OCI-LY1 (cell line): ENCODE measurements at regions not wholly inside any gene's neighbourhood (a gene's known extent, or its start where the extent isn't known, plus 50 kb on each side); places are given as distances from the start of the nearest gene placed in this dataset.

Source experiments
- H2AFZ ChIP-seq: fragments of 200-600 bp; sonication (generic), shearing (Covaris generic); 2 replicates; pipeline ENCODE4 v1.6.0; 2014; ENCODE audit warnings: antibody characterized with exemption, mild to moderate bottlenecking, low read length
- H3F3A ChIP-seq: fragments of 200-600 bp; sonication (generic), shearing (Covaris generic); 2 replicates; pipeline ENCODE4 v1.6.0; 2014; ENCODE audit warnings: mild to moderate bottlenecking, antibody characterized with exemption, low read length, moderate library complexity; ENCODE audit not compliant: insufficient read depth
- H3K27ac ChIP-seq: fragments of 200-600 bp; sonication (generic); 2 replicates; pipeline ENCODE4 v1.5.1; 2014; ENCODE audit warnings: low read length, mixed run types, mild to moderate bottlenecking, low read depth; ENCODE audit not compliant: poor library complexity, severe bottlenecking
- H3K27me3 ChIP-seq: fragments of 200-600 bp; sonication (generic); 2 replicates; pipeline ENCODE4 v1.6.0; 2014; ENCODE audit warnings: antibody characterized with exemption, mild to moderate bottlenecking, low read length, moderate library complexity; ENCODE audit not compliant: insufficient read depth
- H3K36me3 ChIP-seq: fragments of 200-600 bp; sonication (generic); 2 replicates; pipeline ENCODE4 v1.6.1; 2014; ENCODE audit warnings: mild to moderate bottlenecking, antibody characterized with exemption, low read length, moderate library complexity, mixed read lengths; ENCODE audit not compliant: insufficient read depth
- H3K4me1 ChIP-seq: fragments of 200-600 bp; sonication (generic); 2 replicates; pipeline ENCODE4 v1.5.1; 2014; ENCODE audit warnings: mild to moderate bottlenecking, low read length, moderate library complexity; ENCODE audit not compliant: insufficient read depth, severe bottlenecking
- H3K4me2 ChIP-seq: fragments of 200-600 bp; sonication (generic), shearing (Covaris generic); 2 replicates; pipeline ENCODE4 v1.6.1; 2014; ENCODE audit warnings: low read length
- H3K4me3 ChIP-seq: fragments of 200-600 bp; sonication (generic); 2 replicates; pipeline ENCODE4 v1.5.1; 2014; ENCODE audit warnings: low read length, low read depth, mild to moderate bottlenecking, mixed read lengths; ENCODE audit not compliant: poor library complexity, severe bottlenecking
- H3K79me2 ChIP-seq: fragments of 200-600 bp; shearing (Covaris generic); 2 replicates; pipeline ENCODE4 v1.6.1; 2016; ENCODE audit warnings: mixed run types, low read length, mixed read lengths; ENCODE audit not compliant: insufficient read depth
- H3K9ac ChIP-seq: fragments of 200-600 bp; sonication (generic), shearing (Covaris generic); 2 replicates; pipeline ENCODE4 v1.6.1; 2014; ENCODE audit warnings: mild to moderate bottlenecking, low read length, mixed read lengths
- H3K9me2 ChIP-seq: fragments of 200-600 bp; sonication (generic), shearing (Covaris generic); 2 replicates; pipeline ENCODE4 v1.6.1; 2014; ENCODE audit warnings: low read depth, mild to moderate bottlenecking, low read length, mixed read lengths
- H3K9me3 ChIP-seq: fragments of 200-600 bp; shearing (Covaris generic); 2 replicates; pipeline ENCODE4 v1.6.1; 2014; ENCODE audit warnings: low read length, mixed read lengths
- H4K20me1 ChIP-seq: fragments of 200-600 bp; sonication (generic), shearing (Covaris generic); 2 replicates; pipeline ENCODE4 v1.6.0; 2016; ENCODE audit warnings: mild to moderate bottlenecking, low read length; ENCODE audit not compliant: insufficient read depth
- EZH2 ChIP-seq: fragments of 200-600 bp; sonication (generic), shearing (Covaris generic); IDR thresholded peaks from 2 replicates; pipeline ENCODE4 v1.8.0; 2017; ENCODE audit warnings: borderline replicate concordance, mixed run types, mild to moderate bottlenecking, antibody characterized with exemption, low read length, moderate library complexity, mixed read lengths
- TF ChIP-seq, protein P1 (sequence below): fragments of 200-600 bp; sonication (generic), shearing (Covaris generic); IDR thresholded peaks from 2 replicates; pipeline ENCODE4 v1.5.1; 2017; ENCODE audit warnings: mild to moderate bottlenecking, antibody characterized with exemption, low read length, moderate library complexity, mixed read lengths

DNA sequence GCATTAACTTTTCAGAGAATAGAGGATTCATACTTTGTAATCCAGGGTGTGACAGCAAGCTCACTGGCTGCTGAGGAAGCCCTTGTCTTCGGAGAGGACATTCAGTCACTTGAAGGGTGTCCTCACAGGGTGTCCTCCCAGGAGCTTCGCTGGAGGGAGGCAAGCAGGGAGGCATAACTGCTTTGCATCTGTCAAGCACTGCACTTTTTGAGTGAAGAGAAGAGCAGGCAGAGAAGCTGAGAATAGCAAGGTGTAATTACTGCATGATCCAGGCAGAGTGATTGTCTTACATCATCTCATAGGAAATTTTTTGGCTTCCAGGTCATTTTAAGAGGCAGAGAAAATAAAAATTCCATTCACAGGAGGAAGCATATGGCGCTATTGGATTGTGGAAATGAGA, 232.5 kb upstream of the ZP4 start:
- no peaks in the 10 kb centered on the region for H3K36me3 ChIP-seq
- TF ChIP-seq, protein P1, sequence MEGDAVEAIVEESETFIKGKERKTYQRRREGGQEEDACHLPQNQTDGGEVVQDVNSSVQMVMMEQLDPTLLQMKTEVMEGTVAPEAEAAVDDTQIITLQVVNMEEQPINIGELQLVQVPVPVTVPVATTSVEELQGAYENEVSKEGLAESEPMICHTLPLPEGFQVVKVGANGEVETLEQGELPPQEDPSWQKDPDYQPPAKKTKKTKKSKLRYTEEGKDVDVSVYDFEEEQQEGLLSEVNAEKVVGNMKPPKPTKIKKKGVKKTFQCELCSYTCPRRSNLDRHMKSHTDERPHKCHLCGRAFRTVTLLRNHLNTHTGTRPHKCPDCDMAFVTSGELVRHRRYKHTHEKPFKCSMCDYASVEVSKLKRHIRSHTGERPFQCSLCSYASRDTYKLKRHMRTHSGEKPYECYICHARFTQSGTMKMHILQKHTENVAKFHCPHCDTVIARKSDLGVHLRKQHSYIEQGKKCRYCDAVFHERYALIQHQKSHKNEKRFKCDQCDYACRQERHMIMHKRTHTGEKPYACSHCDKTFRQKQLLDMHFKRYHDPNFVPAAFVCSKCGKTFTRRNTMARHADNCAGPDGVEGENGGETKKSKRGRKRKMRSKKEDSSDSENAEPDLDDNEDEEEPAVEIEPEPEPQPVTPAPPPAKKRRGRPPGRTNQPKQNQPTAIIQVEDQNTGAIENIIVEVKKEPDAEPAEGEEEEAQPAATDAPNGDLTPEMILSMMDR: no peak
- no peak for TF ChIP-seq EZH2
- H3K4me3 ChIP-seq: no peak overlapping the region
- H3K9ac ChIP-seq: no peak overlapping the region
- no peaks in the 10 kb centered on the region for H4K20me1 ChIP-seq
- no peaks in the 10 kb centered on the region for H3K9me2 ChIP-seq
- H3K27me3 ChIP-seq: no peaks in the 10 kb centered on the region
- H3K4me2 ChIP-seq: no peak overlapping the region
- H2AFZ ChIP-seq: no peak overlapping the region
- H3K4me1 ChIP-seq: no peaks in the 10 kb centered on the region
- H3K79me2 ChIP-seq: no peaks in the 10 kb centered on the region
- H3F3A ChIP-seq: no peaks in the 10 kb centered on the region
- H3K9me3 ChIP-seq: no peaks in the 10 kb centered on the region
- no peak overlapping the region for H3K27ac ChIP-seq

DNA sequence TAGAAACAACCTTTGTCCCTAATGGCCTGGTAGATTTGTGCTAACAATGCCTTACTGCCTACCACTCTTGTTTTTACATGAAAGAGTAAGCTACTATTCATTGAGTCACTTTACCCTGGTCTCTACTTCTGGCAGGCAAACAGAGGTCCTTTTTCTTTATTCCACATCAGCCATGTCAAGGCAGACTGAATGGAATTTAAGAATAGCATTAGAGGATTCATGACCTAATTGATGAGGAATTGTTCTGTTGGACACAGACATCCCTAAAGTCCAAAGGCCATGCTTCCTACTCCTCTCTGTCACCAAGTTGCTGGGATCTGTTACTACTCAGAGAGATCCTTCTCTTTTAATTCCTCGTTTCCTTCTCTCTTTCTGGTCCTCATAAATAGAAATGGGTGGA, 229.1 kb upstream of the ZP4 start:
- Histone ChIP-seq H3K27me3 (no peaks in the 10 kb centered on the region), H3K27ac (no peak overlapping the region), H3F3A (no peaks in the 10 kb centered on the region), H3K79me2 (no peaks in the 10 kb centered on the region), H3K9me3 (no peaks in the 10 kb centered on the region), H3K9me2 (no peaks in the 10 kb centered on the region), H3K4me1 (no peaks in the 10 kb centered on the region), H2AFZ (no peak overlapping the region), H3K9ac (no peak overlapping the region), H3K36me3 (no peaks in the 10 kb centered on the region), H3K4me3 (no peak overlapping the region), H4K20me1 (no peaks in the 10 kb centered on the region), H3K4me2 (no peak overlapping the region)
- TF ChIP-seq, protein P1: no peak
- TF ChIP-seq EZH2: no peak

DNA sequence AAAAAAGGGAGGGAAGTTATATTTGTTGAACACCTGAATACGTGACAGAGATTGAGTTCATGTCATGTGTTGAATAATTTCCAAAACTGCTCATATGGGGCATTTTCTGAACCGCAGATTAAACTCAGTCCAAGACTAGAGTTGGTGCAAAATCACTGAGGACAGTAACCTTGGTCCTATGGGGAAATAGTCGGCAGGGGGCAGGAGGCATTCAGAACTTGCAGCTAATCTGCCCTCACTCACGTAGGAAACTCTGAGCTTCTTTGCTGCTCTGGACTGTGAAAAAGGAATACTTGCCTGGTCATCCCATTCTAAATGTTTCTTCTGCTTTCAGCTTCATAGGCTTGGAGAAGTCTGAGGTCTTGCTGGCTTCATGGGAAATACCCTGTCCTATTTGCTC, 228.3 kb upstream of the ZP4 start:
- no peaks in the 10 kb centered on the region for H3F3A ChIP-seq
- no peak overlapping the region for H2AFZ ChIP-seq
- no peaks in the 10 kb centered on the region for H3K27me3 ChIP-seq
- H3K4me1 ChIP-seq: no peaks in the 10 kb centered on the region
- H4K20me1 ChIP-seq: no peaks in the 10 kb centered on the region
- no peak overlapping the region for H3K4me3 ChIP-seq
- no peak overlapping the region for H3K9ac ChIP-seq
- H3K9me2 ChIP-seq: no peaks in the 10 kb centered on the region
- no peaks in the 10 kb centered on the region for H3K36me3 ChIP-seq
- H3K9me3 ChIP-seq: no peaks in the 10 kb centered on the region
- no peak overlapping the region for H3K27ac ChIP-seq
- no peak overlapping the region for H3K4me2 ChIP-seq
- no peaks in the 10 kb centered on the region for H3K79me2 ChIP-seq
- TF ChIP-seq, protein P1: no peak
- TF ChIP-seq EZH2: no peak
